ENCODE measurements at regions not wholly inside any gene's neighbourhood (a gene's known extent, or its start where the extent isn't known, plus 50 kb on each side); places are given as distances from the start of the nearest gene placed in this dataset.

DNA sequence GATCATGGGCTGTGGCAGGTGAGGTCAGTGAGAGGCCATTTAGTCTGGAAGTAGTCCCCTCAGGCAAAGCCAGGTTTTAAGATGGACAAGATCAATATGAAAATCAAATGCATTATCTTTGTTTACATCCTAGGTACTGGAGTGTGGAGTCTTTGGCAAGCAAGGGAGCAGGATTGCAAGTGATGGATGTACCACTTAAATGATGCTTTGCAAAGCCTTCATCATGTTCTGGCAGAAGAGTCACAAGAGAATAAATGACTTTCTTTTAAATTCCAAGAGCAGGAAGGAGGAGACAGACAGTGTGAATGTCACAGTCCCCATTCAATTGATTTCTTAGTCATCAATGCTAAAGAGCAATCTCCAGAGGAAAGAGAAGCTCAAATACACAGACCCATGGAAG, 908.3 kb downstream of the FAM181B start:
- TF ChIP-seq, protein P1, sequence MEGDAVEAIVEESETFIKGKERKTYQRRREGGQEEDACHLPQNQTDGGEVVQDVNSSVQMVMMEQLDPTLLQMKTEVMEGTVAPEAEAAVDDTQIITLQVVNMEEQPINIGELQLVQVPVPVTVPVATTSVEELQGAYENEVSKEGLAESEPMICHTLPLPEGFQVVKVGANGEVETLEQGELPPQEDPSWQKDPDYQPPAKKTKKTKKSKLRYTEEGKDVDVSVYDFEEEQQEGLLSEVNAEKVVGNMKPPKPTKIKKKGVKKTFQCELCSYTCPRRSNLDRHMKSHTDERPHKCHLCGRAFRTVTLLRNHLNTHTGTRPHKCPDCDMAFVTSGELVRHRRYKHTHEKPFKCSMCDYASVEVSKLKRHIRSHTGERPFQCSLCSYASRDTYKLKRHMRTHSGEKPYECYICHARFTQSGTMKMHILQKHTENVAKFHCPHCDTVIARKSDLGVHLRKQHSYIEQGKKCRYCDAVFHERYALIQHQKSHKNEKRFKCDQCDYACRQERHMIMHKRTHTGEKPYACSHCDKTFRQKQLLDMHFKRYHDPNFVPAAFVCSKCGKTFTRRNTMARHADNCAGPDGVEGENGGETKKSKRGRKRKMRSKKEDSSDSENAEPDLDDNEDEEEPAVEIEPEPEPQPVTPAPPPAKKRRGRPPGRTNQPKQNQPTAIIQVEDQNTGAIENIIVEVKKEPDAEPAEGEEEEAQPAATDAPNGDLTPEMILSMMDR (IDR thresholded peaks at IDR 0.05; ENCODE audit: control extremely low read depth in 1 of 3, insufficient read depth in 1 of 3, low read depth in 1 of 3, low read length in 3 of 3): no peak
- TF ChIP-seq SP1 (IDR thresholded peaks at IDR 0.05; ENCODE audit: low read depth, low read length) (no peak), SUZ12 (IDR thresholded peaks at IDR 0.05; ENCODE audit: low read length) (no peak), CREB1 (IDR thresholded peaks at IDR 0.05) (no peak), POLR2AphosphoS5 (IDR thresholded peaks at IDR 0.05; ENCODE audit: low read depth, low read length) (no peak), RAD21 (IDR thresholded peaks at IDR 0.05 in 1 of 2, conservative IDR thresholded peaks at IDR 0.05 in 1 of 2; ENCODE audit: low read depth in 2 of 2, low read length in 2 of 2) (no peak), NANOG (IDR thresholded peaks at IDR 0.05; ENCODE audit: insufficient read depth, low read depth, low read length, poor library complexity, severe bottlenecking) (no peak), POLR2A (IDR thresholded peaks at IDR 0.05; ENCODE audit: control extremely low read depth in 1 of 2, low read depth in 2 of 2, low read length in 2 of 2) (no peak), BRCA1 (IDR thresholded peaks at IDR 0.05; ENCODE audit: low read depth, low read length) (no peak), CEBPB (IDR thresholded peaks at IDR 0.05; ENCODE audit: low read depth, low read length) (no peak)

All from H1 (cell line).